ENCODE measurements at regions not wholly inside any gene's neighbourhood (a gene's known extent, or its start where the extent isn't known, plus 50 kb on each side); places are given as distances from the start of the nearest gene placed in this dataset.

GRCh38 chr4:66091786-66092185 lies 421.5 kb upstream of the EPHA5 start:
- TF ChIP-seq CTCF (IDR thresholded peaks at IDR 0.05; ENCODE audit: low read length), result no peak
- TF ChIP-seq EZH2 (optimal IDR thresholded peaks at IDR 0.05; ENCODE audit: low read depth, low read length), result no peak
- no peak for TF ChIP-seq EZH2phosphoT487 (IDR thresholded peaks at IDR 0.05; ENCODE audit: low read length)

Measured in MM.1S (cell line).